ENCODE measurements at regions not wholly inside any gene's neighbourhood (a gene's known extent, or its start where the extent isn't known, plus 50 kb on each side); places are given as distances from the start of the nearest gene placed in this dataset.

DNA sequence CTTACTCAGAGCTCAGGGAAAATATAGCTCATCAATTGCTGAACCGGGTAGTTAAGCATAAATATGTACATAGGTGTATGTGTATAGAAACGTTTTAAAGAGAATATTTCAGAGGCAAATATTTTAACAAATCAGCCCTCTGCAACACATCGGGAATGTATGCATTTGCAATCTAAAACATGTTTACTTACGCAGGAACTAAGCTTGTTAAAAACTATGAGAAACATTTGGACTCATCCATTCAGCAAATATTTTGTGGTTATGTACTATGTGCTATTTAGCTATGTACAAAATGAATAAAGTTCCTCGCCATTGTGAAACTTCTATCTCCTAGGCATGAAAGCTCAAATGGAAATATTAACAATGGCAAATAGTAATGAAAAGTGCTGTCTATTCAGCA is 469.9 kb downstream of the ARHGEF28 start:
- DNase-seq (ENCODE audit: low spot score) = no peak

DNA sequence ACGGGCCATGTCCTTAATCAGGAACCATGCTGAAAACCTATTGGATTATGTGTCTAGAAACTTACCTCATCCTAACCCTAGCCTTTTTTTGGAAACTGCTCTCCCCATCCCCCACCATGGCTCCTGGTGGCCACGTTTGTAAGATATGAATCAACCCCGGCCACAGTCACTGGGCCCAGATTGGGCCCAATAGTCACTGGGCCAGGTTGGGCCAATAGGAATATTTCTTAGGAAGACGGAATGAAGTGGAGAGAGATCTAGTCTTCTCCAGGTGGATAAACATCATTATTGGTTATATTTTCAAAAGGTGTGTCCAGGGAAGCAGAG is 468.7 kb downstream of the ARHGEF28 start:
- DNase-seq (ENCODE audit: low spot score) = no peak

DNA sequence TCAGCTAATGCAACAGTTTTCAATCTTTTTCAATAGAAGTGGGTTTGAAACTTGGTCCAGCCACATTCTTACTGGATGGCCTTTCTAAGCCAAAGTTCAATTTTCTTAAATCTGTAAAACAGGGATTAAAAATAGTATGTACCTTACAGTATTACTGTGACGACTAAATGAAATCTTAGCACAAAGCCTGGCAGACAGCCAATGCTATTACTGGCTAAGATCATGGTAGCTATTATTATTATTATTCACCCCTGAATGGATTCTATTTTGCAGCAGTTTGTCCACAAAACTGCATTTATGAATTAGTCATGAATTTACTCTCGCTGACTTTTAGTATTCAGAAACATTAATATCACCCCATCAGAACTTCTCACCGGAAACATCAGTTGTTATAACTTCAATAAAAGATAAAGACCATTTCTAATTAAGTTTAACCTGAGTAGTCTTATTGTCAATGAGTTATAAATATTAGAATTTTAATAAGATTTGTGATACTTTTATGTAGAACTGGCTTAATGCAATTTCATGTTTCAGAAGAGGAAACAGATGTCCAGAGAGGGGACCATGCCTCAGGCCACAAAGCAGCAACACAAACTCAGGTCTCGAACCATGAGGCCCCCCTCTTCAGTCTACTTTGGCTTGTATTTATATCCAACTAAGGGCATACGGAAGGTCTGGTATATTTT is 468.2 kb downstream of the ARHGEF28 start:
- DNase-seq (ENCODE audit: low spot score) = no peak

DNA sequence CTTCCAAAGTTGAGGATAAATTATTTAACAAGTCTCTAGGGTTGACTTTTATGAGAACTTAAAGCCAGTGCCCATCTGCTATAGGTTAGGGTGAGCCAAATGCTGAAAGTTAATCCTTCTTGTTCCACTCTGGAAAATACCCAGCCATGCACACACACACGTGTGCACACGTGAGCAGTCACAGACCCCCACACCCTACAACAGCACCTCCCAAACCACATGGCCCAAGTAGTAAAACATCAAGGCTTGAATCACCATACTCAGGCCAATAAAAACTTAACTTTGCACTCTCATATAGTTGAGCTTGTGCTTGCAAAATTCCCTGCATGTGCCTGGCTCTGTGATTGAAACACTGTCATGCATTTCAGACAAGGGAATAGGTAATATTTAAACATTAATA is 467.6 kb downstream of the ARHGEF28 start:
- no peak for DNase-seq (ENCODE audit: low spot score)

DNA sequence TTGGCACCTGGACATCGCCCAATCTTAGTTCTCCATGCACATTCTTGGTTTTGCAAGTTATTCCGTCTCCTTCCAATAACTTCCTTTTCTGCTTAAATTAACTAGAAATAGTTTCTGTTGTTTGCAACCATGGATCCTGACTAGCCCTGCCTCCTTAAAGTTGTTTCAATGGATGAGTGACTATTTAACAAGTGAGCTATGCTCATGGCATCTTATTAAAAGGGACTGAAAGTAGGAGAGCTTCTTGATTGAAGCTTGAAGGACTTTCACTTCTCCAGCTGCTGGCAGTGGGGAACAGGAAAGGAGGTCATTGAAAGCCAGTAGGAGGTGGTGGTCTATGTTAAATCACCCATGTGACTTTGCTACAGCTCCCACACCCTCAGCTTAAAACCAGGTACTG is 466.8 kb downstream of the ARHGEF28 start:
- DNase-seq (ENCODE audit: low spot score) = no peak

DNA sequence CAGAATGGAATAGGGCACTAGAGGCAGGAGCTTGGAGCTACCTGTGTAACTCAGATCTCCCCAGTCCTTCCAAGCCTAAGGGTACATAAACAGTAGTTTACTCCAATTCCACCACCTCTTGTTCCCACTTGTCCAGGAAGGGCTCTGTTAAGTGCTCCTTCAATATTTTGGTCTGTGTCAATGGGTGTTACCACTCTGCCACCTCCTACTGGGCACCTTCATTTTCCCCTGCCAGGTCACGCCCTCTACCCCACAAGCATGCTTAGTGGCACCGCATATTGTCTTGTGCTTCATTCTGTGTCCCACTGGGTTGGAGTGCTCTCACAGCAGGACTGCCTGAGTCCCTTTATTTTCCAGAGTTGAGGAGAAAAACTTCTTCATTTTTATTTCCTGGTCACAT is 459.8 kb downstream of the ARHGEF28 start:
- no peak for DNase-seq (ENCODE audit: low spot score)

DNA sequence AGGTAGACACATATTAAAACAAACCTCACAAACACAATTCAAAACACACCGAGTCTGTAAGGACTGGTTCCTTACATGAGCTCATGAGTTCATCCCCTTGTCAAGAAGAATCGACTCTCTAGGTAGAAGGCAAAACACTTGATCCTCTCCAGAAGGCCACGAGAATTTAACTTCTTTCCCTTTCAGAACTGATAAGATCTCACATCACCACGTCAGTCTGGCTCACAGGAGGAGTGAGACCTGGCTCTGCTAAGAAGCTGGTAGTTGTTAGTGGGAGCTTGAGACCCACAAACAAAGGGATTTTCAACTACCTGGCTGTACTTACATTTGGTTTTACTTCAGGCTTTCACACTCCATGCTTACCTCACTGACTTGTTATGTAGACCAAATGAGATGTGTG is 459.2 kb downstream of the ARHGEF28 start:
- DNase-seq (ENCODE audit: low spot score) = no peak

DNA sequence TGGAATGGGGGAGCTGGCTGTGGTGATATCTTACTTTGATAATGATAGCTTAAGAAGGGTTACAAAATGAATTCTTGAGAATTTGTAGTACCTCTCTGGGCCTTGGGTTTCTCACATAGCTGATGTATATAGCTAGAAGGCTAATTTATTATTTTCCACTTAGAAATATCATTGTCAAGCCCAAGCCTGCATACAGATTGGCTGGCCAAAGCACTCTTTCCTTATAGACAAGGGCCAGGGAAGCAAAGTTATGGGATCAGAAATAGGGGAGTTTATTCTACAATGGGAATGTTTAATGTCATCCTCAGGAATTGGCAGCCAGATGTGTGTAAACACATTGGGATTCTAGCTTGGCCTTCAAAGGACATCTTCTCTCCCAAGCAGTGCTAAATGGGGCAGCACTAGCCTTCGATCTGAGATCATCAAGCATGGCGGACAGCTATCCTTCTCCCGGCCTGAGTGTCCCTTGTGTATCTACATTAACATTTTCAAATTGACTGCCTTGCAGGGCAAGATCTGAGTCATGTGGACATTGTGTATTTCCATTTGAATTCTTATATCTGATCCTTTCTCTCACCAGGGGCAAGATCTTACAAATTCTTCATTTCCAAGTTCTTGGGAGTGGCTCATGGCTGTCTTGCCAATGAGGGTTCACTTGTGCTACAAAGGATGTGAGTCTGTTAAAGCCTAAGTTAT is 457.2 kb downstream of the ARHGEF28 start:
- no peak for DNase-seq (ENCODE audit: low spot score)

DNA sequence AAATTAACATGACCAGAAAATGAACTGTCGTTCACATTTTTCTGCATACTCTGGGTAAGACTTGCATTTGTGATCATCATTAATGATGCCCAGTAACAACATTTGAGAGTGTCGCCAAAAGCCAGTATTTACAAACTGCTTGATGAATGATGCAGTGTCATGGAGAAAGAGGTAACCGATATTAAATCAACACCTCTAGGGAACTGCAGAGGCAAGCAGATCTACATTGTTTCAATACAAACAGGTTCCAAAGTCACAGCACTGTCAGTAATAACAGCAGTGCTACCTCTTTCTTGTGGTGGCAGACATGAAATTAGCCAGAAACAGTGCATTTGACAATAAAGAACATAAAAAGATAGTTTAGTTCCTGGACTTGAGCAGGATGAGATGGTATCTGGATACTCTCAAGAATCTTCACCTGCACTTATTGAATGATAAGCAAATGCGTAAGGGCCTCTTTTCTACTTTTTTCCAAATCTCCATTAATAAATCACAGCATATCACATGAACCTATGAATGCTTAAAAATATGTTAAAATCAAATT is 456.6 kb downstream of the ARHGEF28 start:
- no peak for DNase-seq (ENCODE audit: low spot score)

DNA sequence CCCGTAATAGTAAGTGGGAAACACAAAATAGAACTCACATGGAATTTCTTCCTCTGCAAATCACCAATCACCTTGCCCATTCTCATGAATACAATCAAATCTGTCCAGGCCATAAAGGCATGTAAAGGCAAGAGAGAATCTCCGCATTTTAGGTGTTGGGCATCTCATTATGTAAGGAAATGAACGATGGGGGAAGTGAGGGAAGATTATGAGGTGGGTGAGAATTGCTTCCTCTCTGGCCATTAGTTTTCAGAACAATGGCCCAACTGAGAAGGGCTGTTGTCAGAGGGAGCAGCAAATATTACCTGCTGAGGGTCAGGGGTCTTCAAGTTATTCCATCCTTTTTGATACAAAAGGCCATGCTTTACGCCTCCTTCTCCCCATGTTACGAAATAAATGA is 455.1 kb downstream of the ARHGEF28 start:
- no peak for DNase-seq (ENCODE audit: low spot score)

DNA sequence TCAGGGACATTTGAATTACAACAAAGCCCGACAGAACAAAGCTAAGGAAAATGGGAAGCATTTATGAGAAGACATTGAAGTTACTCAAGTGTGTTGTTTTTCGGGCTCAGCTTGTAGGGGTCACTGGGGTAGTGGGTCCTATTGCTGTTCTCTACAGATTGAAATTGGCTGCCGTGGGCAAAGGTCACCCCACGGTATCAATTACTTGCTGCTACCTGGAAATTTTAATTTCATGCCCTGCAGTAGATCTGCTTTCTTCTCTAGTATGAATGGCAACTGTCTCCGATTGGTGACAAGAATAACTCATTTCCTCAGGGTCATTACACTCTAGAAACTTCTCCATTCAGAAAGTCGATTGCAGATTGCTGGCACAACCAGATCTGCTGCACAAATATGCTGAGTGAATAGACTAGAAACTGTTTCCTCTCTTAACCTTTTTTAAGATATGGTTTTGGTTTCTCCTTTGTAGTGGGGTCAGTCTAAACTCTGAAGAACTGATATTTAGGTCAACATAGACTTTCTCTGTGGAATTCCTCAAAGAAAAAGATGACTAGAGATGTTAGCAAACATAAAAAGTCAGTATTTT is 454.1 kb downstream of the ARHGEF28 start:
- DNase-seq (ENCODE audit: low spot score) = no peak

DNA sequence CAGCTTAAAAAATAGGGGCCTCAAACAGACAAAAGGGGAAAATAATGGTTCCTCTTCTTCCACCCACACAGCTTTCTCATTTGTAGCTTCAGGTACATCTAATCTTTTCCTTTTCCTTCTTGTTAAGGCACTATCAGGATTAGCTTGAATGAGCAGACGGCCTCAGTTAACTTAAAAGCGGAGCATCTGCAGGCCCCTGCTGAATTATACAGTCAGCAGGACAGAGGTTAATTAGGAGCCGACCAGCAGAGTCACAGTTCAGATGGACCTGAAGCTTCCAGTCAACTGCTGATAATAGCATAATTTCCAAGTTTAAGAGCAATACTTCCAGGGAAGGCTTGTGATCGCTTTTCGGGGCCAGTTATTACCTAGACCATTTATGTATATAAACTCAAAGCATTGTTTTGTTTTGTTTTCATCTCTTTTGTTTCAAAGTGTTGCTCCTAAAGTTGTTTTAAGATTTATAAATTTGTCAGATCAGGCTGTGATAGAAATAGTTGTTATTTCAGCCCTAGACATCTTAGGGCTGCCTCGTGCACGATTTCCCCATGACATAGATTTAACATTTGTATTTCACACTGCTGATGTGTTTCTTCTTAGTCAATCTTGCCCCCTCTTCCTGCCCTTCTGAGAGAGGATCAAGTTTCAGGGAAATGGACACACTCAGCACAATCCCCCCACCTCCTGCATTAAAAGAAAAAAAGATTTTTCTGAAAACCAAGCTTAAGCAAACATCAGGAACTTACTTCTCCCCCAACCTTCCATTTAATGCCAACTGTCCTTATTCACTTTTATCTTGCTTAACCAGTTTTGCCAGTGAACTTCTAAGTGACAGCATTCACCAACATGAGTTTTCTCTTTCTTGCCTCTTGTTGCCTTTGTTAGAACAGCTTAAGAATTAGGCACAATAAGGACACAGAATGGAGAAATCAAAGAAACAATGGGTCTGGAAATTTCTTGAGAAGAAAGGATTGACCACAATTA is 449.8 kb downstream of the ARHGEF28 start:
- no peak for DNase-seq (ENCODE audit: low spot score)

DNA sequence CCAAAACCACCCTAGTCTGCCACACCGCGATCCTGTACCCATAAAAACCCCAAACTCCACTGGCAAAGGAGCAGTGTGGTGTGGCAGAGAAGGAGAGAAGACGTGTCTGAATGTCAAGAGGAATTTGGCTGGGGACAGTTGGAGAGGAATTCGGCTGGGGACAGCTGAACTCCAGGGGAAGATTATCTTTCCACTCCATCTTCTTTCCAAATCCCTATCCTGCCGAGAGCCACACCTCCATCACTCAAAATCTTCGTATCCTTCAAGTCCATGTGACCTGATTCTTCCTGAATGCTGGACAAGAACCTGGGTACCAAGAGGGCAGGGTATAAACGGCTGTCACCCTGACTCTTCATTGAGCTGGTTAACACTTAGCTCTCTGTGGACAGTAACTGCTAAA is 448.1 kb downstream of the ARHGEF28 start:
- no peak for DNase-seq (ENCODE audit: low spot score)

DNA sequence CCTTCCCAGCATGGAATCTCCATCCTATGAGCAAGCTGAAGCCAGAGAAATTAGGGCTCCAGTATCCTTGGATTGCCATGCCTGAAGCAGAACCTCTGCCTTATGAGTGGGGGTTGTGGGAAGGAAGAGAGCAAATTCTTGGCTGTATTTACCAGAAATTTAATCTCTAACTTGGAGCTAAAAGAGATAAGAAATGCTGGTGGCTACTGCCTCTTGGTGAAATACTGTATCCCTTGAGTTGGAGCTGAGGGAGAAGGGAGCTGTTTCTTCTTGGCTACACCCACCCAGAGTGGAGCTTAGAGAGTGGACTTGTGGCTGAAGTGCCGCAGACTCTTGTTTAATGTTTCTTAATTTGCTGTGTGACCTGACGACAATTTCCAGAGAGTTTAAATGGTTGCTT is 447.3 kb downstream of the ARHGEF28 start:
- DNase-seq (ENCODE audit: low spot score) = no peak

DNA sequence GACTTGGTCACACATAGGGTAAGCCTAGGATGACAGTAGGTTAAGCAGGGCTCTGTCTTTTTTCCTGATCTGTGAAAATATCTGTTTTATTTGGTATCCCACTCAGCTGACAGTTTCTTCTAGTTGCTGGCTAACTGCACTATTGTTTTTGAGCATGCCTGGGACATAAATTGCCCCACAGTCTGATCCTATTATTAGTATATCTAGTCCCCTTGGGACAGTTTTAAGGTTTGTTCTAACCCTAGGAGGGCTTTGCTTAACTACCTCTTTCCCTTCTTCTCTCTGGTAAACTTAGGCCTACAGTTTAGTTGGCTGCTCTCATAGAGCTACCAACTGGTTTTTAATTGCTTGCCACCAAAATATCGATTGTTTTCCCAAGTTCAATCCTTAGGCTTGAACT is 446.6 kb downstream of the ARHGEF28 start:
- no peak for DNase-seq (ENCODE audit: low spot score)

DNA sequence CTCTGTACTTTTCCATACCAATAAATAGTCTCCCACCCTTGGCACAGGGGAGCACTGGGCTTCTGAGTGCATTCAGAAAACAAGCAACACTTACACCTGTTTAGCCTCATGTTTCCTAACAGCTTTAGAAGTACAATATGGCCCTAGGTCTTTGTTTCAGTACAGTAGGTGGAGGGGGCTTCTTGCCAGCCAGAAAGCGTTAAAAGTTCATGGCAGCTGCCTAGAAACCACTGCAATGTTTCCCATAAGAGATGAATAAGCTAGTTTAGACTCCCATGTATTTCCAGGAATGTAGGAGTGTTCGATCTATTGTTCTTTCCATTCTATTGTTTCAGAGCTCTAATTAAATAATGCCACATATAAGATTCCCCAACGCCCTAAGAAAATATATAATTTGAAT is 444.8 kb downstream of the ARHGEF28 start:
- no peak for DNase-seq (ENCODE audit: low spot score)

DNA sequence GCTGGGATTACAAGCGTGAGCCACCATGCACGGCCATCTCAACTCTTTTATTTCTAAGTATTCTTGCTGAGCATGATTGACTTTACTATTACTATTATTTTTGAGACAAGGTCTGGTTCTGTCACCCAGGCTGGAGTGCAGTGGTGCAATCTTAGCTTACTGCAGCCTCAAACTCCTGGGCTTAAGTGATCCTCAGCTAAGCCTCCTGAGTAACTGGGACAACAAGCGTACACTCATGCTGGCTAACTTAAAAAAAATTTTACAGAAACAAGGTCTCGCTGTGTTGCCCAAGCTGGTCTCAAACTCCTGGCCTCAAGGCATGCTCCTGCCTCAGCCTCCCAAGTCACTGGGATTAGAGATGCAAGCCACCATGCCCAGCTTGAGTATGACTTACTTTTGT is 443.7 kb downstream of the ARHGEF28 start:
- DNase-seq (ENCODE audit: low spot score) = no peak

DNA sequence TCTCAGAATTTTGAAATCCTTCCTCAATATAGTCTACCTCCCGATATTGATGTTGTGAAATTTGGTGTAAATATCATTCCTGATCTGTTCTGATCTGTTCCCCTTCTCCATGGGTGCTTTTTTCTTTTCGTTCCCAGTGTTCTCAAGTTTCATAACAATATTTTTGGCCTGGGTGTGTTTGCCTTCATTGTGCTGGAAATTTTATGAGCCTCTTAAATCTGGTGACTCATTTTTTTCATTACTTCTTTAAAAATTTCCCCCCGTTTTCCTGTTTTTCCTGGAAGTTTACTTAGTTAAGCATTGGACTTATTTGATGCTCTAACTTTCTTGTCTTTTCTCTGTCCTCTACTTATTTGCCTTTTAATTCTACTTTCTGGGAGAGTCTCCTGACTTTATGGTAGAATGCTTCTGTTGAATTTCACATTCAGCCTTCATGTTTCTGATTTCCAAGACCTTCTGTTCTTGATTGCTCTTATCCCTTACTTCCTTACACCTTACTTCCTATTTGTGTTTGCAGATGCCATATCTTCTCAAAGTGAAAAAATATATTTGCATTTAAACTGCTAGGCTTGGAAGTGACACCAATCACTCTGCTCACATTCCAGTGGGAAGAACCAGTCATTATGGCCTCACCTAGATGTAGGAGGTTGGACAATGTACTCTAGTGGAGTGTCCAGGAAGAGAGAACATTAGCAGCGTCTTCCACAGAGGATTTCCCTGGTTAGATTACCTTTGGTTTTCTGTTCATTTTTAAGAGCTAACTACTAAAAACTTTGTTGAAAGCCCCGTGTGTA is 441.9 kb downstream of the ARHGEF28 start:
- DNase-seq (ENCODE audit: low spot score) = no peak

DNA sequence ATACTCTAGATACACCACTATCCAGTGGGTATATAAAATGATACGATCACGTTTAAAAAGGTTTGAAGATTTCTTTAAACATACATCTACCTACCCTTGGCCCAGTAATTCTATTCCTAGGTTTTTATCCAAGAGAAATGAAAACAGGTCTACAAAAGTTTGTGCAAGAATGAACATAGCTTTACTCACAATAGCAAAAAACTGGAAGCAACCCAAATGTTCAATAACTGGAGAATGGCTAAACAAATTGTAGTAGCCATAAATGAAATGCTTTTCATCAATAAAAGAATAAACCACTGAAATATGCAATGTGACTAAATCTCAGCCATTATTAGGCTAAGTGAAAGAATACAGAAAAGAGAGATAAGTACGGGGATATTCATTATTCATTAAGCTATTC is 438.9 kb downstream of the ARHGEF28 start:
- no peak for DNase-seq (ENCODE audit: low spot score)

DNA sequence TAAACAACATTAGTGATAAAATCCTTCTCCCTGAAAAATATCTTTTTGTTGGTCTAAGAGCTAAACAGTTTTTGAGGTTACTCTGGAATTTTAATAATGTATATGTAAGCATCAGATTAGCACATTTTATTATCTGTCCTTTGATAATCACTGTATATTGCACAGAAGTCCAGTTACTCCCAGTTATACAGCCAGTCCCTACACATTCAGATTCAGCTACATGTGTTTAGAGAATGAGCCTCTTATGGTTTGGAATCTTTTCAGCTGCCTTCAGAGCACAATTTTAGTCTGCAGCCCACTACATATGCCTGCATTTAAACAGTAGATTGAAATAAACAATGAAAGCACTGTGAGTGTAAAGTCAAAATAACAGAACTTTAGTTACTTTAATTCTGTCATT is 438.2 kb downstream of the ARHGEF28 start:
- DNase-seq (ENCODE audit: low spot score) = no peak

DNA sequence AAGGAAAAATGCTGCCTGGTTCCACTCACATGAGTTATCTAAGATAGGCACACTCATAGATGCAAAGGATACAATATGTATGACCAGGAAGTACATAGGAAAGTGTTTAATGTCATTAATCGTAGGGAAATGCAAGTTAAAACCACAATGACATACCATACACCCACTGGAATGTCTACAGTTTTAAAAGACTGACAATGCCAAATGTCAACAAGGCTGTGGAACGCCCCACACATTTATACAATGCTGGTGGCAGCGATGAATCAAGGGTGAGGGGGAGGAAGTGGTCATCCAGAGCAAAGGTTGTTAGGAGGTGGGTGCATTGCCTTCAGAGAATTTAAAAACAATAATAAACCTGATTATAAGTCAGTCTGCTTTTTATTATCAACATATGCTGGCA is 437.8 kb downstream of the ARHGEF28 start:
- no peak for DNase-seq (ENCODE audit: low spot score)
